Right ventricle myocardium inferior (tissue), 1 donor: ENCODE measurements at regions not wholly inside any gene's neighbourhood (a gene's known extent, or its start where the extent isn't known, plus 50 kb on each side); places are given as distances from the start of the nearest gene placed in this dataset.

ENCODE experiments used
- ATAC-seq: fragments of 200-7000 bp; cut with Tn5 transposase; one replicate; pipeline ENCODE4 v1.9.1; 2020; ENCODE audit warnings: mild to moderate bottlenecking, moderate library complexity
- DNase-seq: peaks from one replicate; pipeline ENCODE4 v3.0.0; 2021; ENCODE audit errors: missing footprints
- intact Hi-C: fragments of 100-400 bp; cut with DNase I; formaldehyde crosslinking; loops from one replicate; pipeline ENCODE4 v1.11.0; 2022
- donor health status: DM: no; HTN: yes; CAD: no; lungs with severe emphysema.

- intact Hi-C loops = no loop called here
- ATAC-seq (no peak), DNase-seq (no peak)
Observed at GRCh38 chr2:16115291-16115690, 174.9 kb downstream of the MYCN start.

GRCh38 chr2:16114836-16115235 is 174.5 kb downstream of the MYCN start:
- intact Hi-C loops = no loop called here
- DNase-seq (no peak), ATAC-seq (no peak)

GRCh38 chr2:16114070-16114469 is 173.7 kb downstream of the MYCN start:
- intact Hi-C loops = no loop called here
- no peak for ATAC-seq
- DNase-seq = no peak

GRCh38 chr2:16113568-16113967 is 173.2 kb downstream of the MYCN start:
- DNase-seq (no peak), ATAC-seq (no peak)
- intact Hi-C loops = no loop called here

- no peak for DNase-seq
- intact Hi-C loops = no loop called here
- no peak for ATAC-seq
Observed at GRCh38 chr2:16112972-16113560, 172.7 kb downstream of the MYCN start.

- intact Hi-C loops = no loop called here
- no peak for ATAC-seq
Observed at GRCh38 chr2:16112251-16112971, 172.1 kb downstream of the MYCN start.

GRCh38 chr2:16111838-16112210 is 171.5 kb downstream of the MYCN start:
- no peak for DNase-seq
- no peak for ATAC-seq
- intact Hi-C loops = no loop called here

More at GRCh38 chr2:16112251-16112971, 172.1 kb downstream of the MYCN start:
- DNase-seq = no peak

- ATAC-seq (no peak), DNase-seq (no peak)
- intact Hi-C loops = no loop called here
Observed at GRCh38 chr2:16109821-16110310, 169.5 kb downstream of the MYCN start.

- intact Hi-C loops = no loop called here
- DNase-seq = no peak
- no peak for ATAC-seq
Observed at GRCh38 chr2:16109368-16109820, 169.0 kb downstream of the MYCN start.

- intact Hi-C loops = no loop called here
- no peak for ATAC-seq
Observed at GRCh38 chr2:16107246-16107645, 166.9 kb downstream of the MYCN start.

GRCh38 chr2:16106619-16107018 is 166.3 kb downstream of the MYCN start:
- ATAC-seq (no peak), DNase-seq (no peak)
- intact Hi-C loops = no loop called here

More at GRCh38 chr2:16107246-16107645, 166.9 kb downstream of the MYCN start:
- no peak for DNase-seq

- no peak for ATAC-seq
- intact Hi-C loops = no loop called here
- DNase-seq = no peak
Observed at GRCh38 chr2:16105669-16106281, 165.4 kb downstream of the MYCN start.

GRCh38 chr2:16104949-16105668 is 164.8 kb downstream of the MYCN start:
- DNase-seq (no peak), ATAC-seq (no peak)
- intact Hi-C loops = no loop called here

- ATAC-seq (no peak), DNase-seq (no peak)
- intact Hi-C loops = no loop called here
Observed at GRCh38 chr2:16104315-16104948, 164.1 kb downstream of the MYCN start.

GRCh38 chr2:16103614-16104314 is 163.4 kb downstream of the MYCN start:
- ATAC-seq = no peak
- no peak for DNase-seq
- intact Hi-C loops = no loop called here

GRCh38 chr2:16102976-16103380 is 162.6 kb downstream of the MYCN start:
- intact Hi-C loops = no loop called here
- ATAC-seq (no peak), DNase-seq (no peak)

GRCh38 chr2:16102358-16102975 is 162.1 kb downstream of the MYCN start:
- intact Hi-C loops = no loop called here
- DNase-seq = no peak
- ATAC-seq = no peak

GRCh38 chr2:16101196-16101595 is 160.8 kb downstream of the MYCN start:
- DNase-seq (no peak), ATAC-seq (no peak)
- intact Hi-C loops = no loop called here
